ENCODE measurements at regions not wholly inside any gene's neighbourhood (a gene's known extent, or its start where the extent isn't known, plus 50 kb on each side); places are given as distances from the start of the nearest gene placed in this dataset.

DNA sequence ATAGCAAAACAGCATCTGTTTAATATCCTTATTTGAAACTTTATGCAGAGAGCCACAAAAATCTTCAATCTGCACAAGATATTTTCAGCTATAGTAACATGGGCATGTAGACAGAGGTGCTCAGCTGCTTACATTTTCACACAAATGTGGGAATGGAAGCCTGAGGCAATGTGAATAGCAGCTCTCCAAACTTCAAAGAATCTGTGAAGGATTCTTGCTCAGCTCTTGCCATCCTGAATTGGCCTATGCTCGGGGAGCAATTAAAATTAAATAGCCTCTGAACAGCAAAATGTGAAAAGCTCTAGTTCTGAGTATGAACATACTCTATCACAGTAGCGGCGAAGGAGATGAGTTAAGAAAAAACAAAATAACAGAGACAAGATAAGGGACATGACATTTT, 1523.8 kb downstream of the PCDH7 start:
- no peaks in the 10 kb centered on the region for H3K9me2 ChIP-seq (ENCODE audit: low read depth, low read length)
- no peak overlapping the region for H2AFZ ChIP-seq (ENCODE audit: low read length)
- no peak overlapping the region for H3K9ac ChIP-seq (ENCODE audit: low read length)
- no peaks in the 10 kb centered on the region for H4K20me1 ChIP-seq (ENCODE audit: insufficient read depth, low read length)
- no peak overlapping the region for H3K4me2 ChIP-seq (ENCODE audit: low read length)
- H3K4me3 ChIP-seq (ENCODE audit: low read depth, low read length, poor library complexity, severe bottlenecking): no peak overlapping the region
- no peak overlapping the region for H3K27ac ChIP-seq (ENCODE audit: low read depth, low read length, poor library complexity, severe bottlenecking)
- no peaks in the 10 kb centered on the region for H3K36me3 ChIP-seq (ENCODE audit: insufficient read depth, low read length)
- no peaks in the 10 kb centered on the region for H3K79me2 ChIP-seq (ENCODE audit: insufficient read depth, low read length)
- H3F3A ChIP-seq (ENCODE audit: insufficient read depth, low read length): no peaks in the 10 kb centered on the region
- no peaks in the 10 kb centered on the region for H3K4me1 ChIP-seq (ENCODE audit: insufficient read depth, low read length, severe bottlenecking)
- H3K9me3 ChIP-seq (ENCODE audit: low read length): no peaks in the 10 kb centered on the region
- H3K27me3 ChIP-seq (ENCODE audit: insufficient read depth, low read length): no peaks in the 10 kb centered on the region
- TF ChIP-seq, protein P1, sequence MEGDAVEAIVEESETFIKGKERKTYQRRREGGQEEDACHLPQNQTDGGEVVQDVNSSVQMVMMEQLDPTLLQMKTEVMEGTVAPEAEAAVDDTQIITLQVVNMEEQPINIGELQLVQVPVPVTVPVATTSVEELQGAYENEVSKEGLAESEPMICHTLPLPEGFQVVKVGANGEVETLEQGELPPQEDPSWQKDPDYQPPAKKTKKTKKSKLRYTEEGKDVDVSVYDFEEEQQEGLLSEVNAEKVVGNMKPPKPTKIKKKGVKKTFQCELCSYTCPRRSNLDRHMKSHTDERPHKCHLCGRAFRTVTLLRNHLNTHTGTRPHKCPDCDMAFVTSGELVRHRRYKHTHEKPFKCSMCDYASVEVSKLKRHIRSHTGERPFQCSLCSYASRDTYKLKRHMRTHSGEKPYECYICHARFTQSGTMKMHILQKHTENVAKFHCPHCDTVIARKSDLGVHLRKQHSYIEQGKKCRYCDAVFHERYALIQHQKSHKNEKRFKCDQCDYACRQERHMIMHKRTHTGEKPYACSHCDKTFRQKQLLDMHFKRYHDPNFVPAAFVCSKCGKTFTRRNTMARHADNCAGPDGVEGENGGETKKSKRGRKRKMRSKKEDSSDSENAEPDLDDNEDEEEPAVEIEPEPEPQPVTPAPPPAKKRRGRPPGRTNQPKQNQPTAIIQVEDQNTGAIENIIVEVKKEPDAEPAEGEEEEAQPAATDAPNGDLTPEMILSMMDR (IDR thresholded peaks at IDR 0.05; ENCODE audit: low read length): no peak
- TF ChIP-seq EZH2 (IDR thresholded peaks at IDR 0.05; ENCODE audit: borderline replicate concordance, low read length): no peak

DNA sequence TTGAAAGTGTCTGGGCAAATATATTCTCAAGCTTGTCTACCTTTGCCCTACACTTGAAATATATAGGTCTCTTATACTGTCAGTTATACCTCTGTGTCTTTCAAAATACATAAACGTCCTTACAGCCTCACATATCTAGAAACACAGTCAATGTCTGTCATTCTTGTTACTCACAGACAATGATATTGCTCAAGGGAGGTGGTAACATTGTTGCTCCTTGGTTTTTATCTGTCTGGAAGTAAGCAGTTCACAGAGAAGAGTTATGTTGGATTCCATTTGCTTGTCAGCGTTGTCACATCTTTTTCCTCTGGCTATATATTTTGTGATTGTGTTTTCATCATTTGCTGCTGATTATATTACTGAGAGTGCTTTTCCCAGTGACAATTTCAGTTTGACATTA, 1528.9 kb downstream of the PCDH7 start:
- no peaks in the 10 kb centered on the region for H3K9me2 ChIP-seq (ENCODE audit: low read depth, low read length)
- no peak for TF ChIP-seq EZH2 (IDR thresholded peaks at IDR 0.05; ENCODE audit: borderline replicate concordance, low read length)
- TF ChIP-seq, protein P1 (IDR thresholded peaks at IDR 0.05; ENCODE audit: low read length): no peak

DNA sequence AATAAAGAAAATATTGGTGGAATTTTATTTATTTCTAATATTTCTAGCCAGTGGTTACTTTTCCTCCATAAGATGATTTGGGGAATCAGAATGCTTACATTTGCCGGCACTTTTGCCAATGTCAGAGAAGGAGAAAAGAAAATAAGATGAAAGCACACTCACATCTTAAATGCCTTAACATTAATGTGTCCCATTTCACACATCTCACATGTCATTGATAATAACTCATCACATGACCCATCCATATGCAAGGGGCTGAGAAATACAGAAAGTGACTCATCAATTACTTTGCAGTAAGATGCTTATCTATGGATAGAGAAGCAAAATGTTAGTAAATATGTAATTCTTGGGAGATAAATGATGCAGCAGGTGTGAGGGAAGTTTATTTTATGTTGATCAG, 1531.0 kb downstream of the PCDH7 start:
- H3K9ac ChIP-seq (ENCODE audit: low read length): no peak overlapping the region
- H2AFZ ChIP-seq (ENCODE audit: low read length): no peak overlapping the region
- no peaks in the 10 kb centered on the region for H3K36me3 ChIP-seq (ENCODE audit: insufficient read depth, low read length)
- peaks cover 6% of the 10 kb centered on the region for H3K4me1 ChIP-seq (ENCODE audit: insufficient read depth, low read length, severe bottlenecking)
- no peaks in the 10 kb centered on the region for H3K79me2 ChIP-seq (ENCODE audit: insufficient read depth, low read length)
- H3K4me3 ChIP-seq (ENCODE audit: low read depth, low read length, poor library complexity, severe bottlenecking): no peak overlapping the region
- no peaks in the 10 kb centered on the region for H3K9me3 ChIP-seq (ENCODE audit: low read length)
- no peak overlapping the region for H3K4me2 ChIP-seq (ENCODE audit: low read length)
- no peaks in the 10 kb centered on the region for H3F3A ChIP-seq (ENCODE audit: insufficient read depth, low read length)
- no peaks in the 10 kb centered on the region for H3K9me2 ChIP-seq (ENCODE audit: low read depth, low read length)
- TF ChIP-seq, protein P1 (IDR thresholded peaks at IDR 0.05; ENCODE audit: low read length): no peak
- TF ChIP-seq EZH2 (IDR thresholded peaks at IDR 0.05; ENCODE audit: borderline replicate concordance, low read length): no peak
- H3K27ac ChIP-seq (ENCODE audit: low read depth, low read length, poor library complexity, severe bottlenecking): no peak overlapping the region
- no peaks in the 10 kb centered on the region for H3K27me3 ChIP-seq (ENCODE audit: insufficient read depth, low read length)
- no peaks in the 10 kb centered on the region for H4K20me1 ChIP-seq (ENCODE audit: insufficient read depth, low read length)

More for the DNA sequence above, 1528.9 kb downstream of the PCDH7 start:
- Histone ChIP-seq H3K79me2 (ENCODE audit: insufficient read depth, low read length) (no peaks in the 10 kb centered on the region), H3K27ac (ENCODE audit: low read depth, low read length, poor library complexity, severe bottlenecking) (no peak overlapping the region), H3K4me2 (ENCODE audit: low read length) (no peak overlapping the region), H4K20me1 (ENCODE audit: insufficient read depth, low read length) (no peaks in the 10 kb centered on the region), H3K9ac (ENCODE audit: low read length) (no peak overlapping the region), H3K4me1 (ENCODE audit: insufficient read depth, low read length, severe bottlenecking) (peaks cover under 1% of the 10 kb centered on the region), H3K36me3 (ENCODE audit: insufficient read depth, low read length) (no peaks in the 10 kb centered on the region), H3F3A (ENCODE audit: insufficient read depth, low read length) (no peaks in the 10 kb centered on the region), H3K27me3 (ENCODE audit: insufficient read depth, low read length) (no peaks in the 10 kb centered on the region), H3K4me3 (ENCODE audit: low read depth, low read length, poor library complexity, severe bottlenecking) (no peak overlapping the region), H2AFZ (ENCODE audit: low read length) (no peak overlapping the region), H3K9me3 (ENCODE audit: low read length) (no peaks in the 10 kb centered on the region)

Data from OCI-LY1 (cell line).